SHP77 (cell line): ENCODE measurements at regions not wholly inside any gene's neighbourhood (a gene's known extent, or its start where the extent isn't known, plus 50 kb on each side); places are given as distances from the start of the nearest gene placed in this dataset.

Experiments used
- DNase-seq, 2 experiments: peaks; one replicate each; lab custom pipeline; 2025; lab: John Stamatoyannopoulos, UW

- DNase-seq = no peak
These were observed 344.8 kb downstream of the THBS2 start for GRCh38 chr6:168908887-168909286.

- no peak for DNase-seq
These were observed 345.5 kb downstream of the THBS2 start for GRCh38 chr6:168908166-168908565.

GRCh38 chr6:168906391-168906790, 347.3 kb downstream of the THBS2 start:
- no peak for DNase-seq

- DNase-seq = no peak
These were observed 348.1 kb downstream of the THBS2 start for GRCh38 chr6:168905451-168906090.

GRCh38 chr6:168903613-168904345, 349.9 kb downstream of the THBS2 start:
- DNase-seq = no peak

GRCh38 chr6:168902075-168902474, 351.6 kb downstream of the THBS2 start:
- no peak for DNase-seq

- no peak for DNase-seq
These were observed 352.6 kb downstream of the THBS2 start for GRCh38 chr6:168901076-168901475.

- no peak for DNase-seq
These were observed 357.3 kb downstream of the THBS2 start for GRCh38 chr6:168896321-168896720.

GRCh38 chr6:168895102-168895812, 358.4 kb downstream of the THBS2 start:
- peak; percentile 62 to 70 for DNase-seq

- no peak for DNase-seq
These were observed 361.6 kb downstream of the THBS2 start for GRCh38 chr6:168892031-168892430.

GRCh38 chr6:168890981-168891365, 362.7 kb downstream of the THBS2 start:
- DNase-seq = no peak

- no peak for DNase-seq
These were observed 363.2 kb downstream of the THBS2 start for GRCh38 chr6:168890306-168890980.

GRCh38 chr6:168888786-168889345, 364.8 kb downstream of the THBS2 start:
- no peak for DNase-seq

- no peak for DNase-seq
These were observed 365.5 kb downstream of the THBS2 start for GRCh38 chr6:168888102-168888501.

- DNase-seq = no peak
These were observed 366.0 kb downstream of the THBS2 start for GRCh38 chr6:168887621-168888020.

GRCh38 chr6:168886964-168887363, 366.7 kb downstream of the THBS2 start:
- no peak for DNase-seq

- no peak for DNase-seq
These were observed 367.6 kb downstream of the THBS2 start for GRCh38 chr6:168885751-168886742.

GRCh38 chr6:168885196-168885595, 368.4 kb downstream of the THBS2 start:
- DNase-seq = no peak

- peak; percentile 24 to 46 for DNase-seq
These were observed 369.0 kb downstream of the THBS2 start for GRCh38 chr6:168884646-168885086.

GRCh38 chr6:168884050-168884645, 369.5 kb downstream of the THBS2 start:
- DNase-seq = no peak
